ENCODE measurements at regions not wholly inside any gene's neighbourhood (a gene's known extent, or its start where the extent isn't known, plus 50 kb on each side); places are given as distances from the start of the nearest gene placed in this dataset.

DNA sequence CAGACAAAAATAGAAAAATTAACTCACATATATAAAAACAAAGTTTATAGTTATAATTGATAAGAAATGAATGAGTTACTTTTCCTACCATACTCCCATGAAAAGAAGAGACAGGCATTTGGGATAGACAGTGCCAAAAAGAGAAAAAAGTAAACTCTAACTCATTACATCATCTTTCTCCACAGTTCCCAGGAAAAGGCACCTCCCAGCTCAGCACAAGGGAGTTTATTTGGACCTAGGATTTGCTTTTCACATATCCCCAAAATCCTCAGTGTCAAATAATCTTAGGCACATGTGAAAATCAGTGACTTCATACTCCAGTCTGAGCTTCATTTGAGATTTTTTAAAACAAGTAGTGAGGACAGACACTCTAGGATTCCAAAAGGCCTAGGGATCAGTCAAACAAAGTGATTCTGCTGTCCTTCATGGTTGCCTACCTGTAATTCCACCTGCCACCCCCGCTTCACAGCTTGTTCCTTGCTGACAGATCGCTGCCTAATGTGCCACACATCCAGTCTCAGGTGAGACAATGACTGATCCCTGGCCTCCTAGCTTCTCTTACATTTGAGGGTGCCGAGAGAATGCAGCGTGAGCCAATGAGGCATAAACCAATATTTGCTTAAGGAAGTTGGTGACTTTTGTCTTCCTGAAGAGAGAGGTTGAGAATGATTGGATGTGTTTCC is 573.7 kb downstream of the TBL1XR1 start:
- H4K20me1 ChIP-seq (ENCODE audit: insufficient read depth), result no peaks in the 10 kb centered on the region
- no peaks in the 10 kb centered on the region for H3K79me2 ChIP-seq (ENCODE audit: low read depth)
- no peaks in the 10 kb centered on the region for H3F3A ChIP-seq (ENCODE audit: insufficient read depth, low read depth)
- no peaks in the 10 kb centered on the region for H3K27me3 ChIP-seq (ENCODE audit: insufficient read depth, low read depth)
- H3K4me3 ChIP-seq, result no peak overlapping the region
- CTCF ChIA-PET, result interaction anchor here (0.7 kb wide), 1 partner anchor 1522 kb away, joined by 4 read pairs; no protein-coding TSS in a partner anchor
- H3K36me3 ChIP-seq (ENCODE audit: low read depth), result no peaks in the 10 kb centered on the region
- H3K9me3 ChIP-seq (ENCODE audit: insufficient read depth, low read depth), result no peaks in the 10 kb centered on the region
- no peak overlapping the region for H3K4me2 ChIP-seq
- no peak overlapping the region for H2AFZ ChIP-seq
- H3K4me1 ChIP-seq (replicated peaks; ENCODE audit: insufficient read depth), result no peaks in the 10 kb centered on the region
- H3K9me2 ChIP-seq (ENCODE audit: insufficient read depth), result no peaks in the 10 kb centered on the region
- no peak for TF ChIP-seq EZH2 (IDR thresholded peaks at IDR 0.05; ENCODE audit: low read depth)
- TF ChIP-seq CTCF (conservative IDR thresholded peaks at IDR 0.05), result no peak
- no TSS peak for BruUV-seq (replicated peaks)
- no peak for DNase-seq
- H3K27ac ChIP-seq, result no peak overlapping the region
- POLR2A ChIA-PET (ENCODE audit: unreplicated experiment), result no interaction called here
- intact Hi-C loops (cut with micrococcal nuclease; ENCODE audit: unreplicated experiment), result no loop called here

DNA sequence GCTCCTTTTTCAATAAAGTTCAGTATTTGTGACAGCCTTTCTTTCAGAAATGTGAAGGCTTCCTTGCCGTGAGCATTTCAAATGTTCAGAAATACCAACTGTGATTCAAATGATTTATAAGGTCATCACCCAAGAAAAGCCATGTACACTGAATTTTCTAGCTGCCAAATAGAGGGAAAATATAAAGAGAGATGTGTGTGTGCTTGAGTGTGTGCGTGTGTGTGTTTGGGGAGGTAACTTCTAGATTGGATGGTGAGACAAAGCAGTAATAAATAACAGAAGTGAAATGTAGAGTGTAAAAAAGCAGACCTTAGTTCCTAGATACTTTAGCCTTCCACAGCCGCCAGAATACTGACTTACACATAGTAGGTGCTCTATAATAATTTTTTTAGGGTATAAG is 577.4 kb downstream of the TBL1XR1 start:
- no TSS peak for BruUV-seq (replicated peaks)
- no peaks in the 10 kb centered on the region for H3K9me3 ChIP-seq (ENCODE audit: insufficient read depth, low read depth)
- intact Hi-C loops (cut with micrococcal nuclease; ENCODE audit: unreplicated experiment), result no loop called here
- no peak overlapping the region for H3K27ac ChIP-seq
- H2AFZ ChIP-seq, result no peak overlapping the region
- TF ChIP-seq EZH2 (IDR thresholded peaks at IDR 0.05; ENCODE audit: low read depth) (no peak), CTCF (conservative IDR thresholded peaks at IDR 0.05) (no peak)
- H3K36me3 ChIP-seq (ENCODE audit: low read depth), result no peaks in the 10 kb centered on the region
- H4K20me1 ChIP-seq (ENCODE audit: insufficient read depth), result no peaks in the 10 kb centered on the region
- ChIA-PET POLR2A (ENCODE audit: unreplicated experiment) (no interaction called here), CTCF (no interaction called here)
- no peaks in the 10 kb centered on the region for H3K27me3 ChIP-seq (ENCODE audit: insufficient read depth, low read depth)
- H3F3A ChIP-seq (ENCODE audit: insufficient read depth, low read depth), result no peaks in the 10 kb centered on the region
- no peaks in the 10 kb centered on the region for H3K4me1 ChIP-seq (replicated peaks; ENCODE audit: insufficient read depth)
- H3K79me2 ChIP-seq (ENCODE audit: low read depth), result no peaks in the 10 kb centered on the region
- H3K9me2 ChIP-seq (ENCODE audit: insufficient read depth), result no peaks in the 10 kb centered on the region
- DNase-seq, result no peak
- no peak overlapping the region for H3K4me2 ChIP-seq
- H3K4me3 ChIP-seq, result no peak overlapping the region

DNA sequence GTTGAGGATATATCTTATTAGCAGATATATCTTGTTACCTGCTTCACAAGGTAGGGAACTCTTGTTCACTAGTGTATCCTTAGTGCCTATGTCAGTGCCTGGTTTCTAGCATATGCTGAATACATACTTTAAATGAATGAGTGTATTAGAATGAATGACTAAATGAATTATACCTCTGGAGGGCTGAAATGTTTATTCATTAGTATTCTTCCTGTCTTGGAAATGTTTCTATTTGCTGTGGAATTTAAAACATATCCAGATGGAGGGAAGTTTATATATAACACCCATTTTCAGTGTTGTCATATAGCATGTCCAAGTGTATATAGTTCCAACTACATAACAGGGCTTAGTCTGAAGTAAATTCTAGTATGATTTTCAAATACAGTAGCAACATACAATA is 581.5 kb downstream of the TBL1XR1 start:
- no peaks in the 10 kb centered on the region for H4K20me1 ChIP-seq (ENCODE audit: insufficient read depth)
- no TSS peak for BruUV-seq (replicated peaks)
- H3K4me3 ChIP-seq, result no peak overlapping the region
- H3K4me2 ChIP-seq, result no peak overlapping the region
- CTCF ChIA-PET, result no interaction called here
- no peak overlapping the region for H3K27ac ChIP-seq
- H3K27me3 ChIP-seq (ENCODE audit: insufficient read depth, low read depth), result no peaks in the 10 kb centered on the region
- H3K36me3 ChIP-seq (ENCODE audit: low read depth), result no peaks in the 10 kb centered on the region
- TF ChIP-seq EZH2 (IDR thresholded peaks at IDR 0.05; ENCODE audit: low read depth), result no peak
- no peak for TF ChIP-seq CTCF (conservative IDR thresholded peaks at IDR 0.05)
- no peaks in the 10 kb centered on the region for H3K4me1 ChIP-seq (replicated peaks; ENCODE audit: insufficient read depth)
- no peaks in the 10 kb centered on the region for H3K9me3 ChIP-seq (ENCODE audit: insufficient read depth, low read depth)
- no peak for DNase-seq
- H3F3A ChIP-seq (ENCODE audit: insufficient read depth, low read depth), result no peaks in the 10 kb centered on the region
- intact Hi-C loops (cut with micrococcal nuclease; ENCODE audit: unreplicated experiment), result no loop called here
- POLR2A ChIA-PET (ENCODE audit: unreplicated experiment), result no interaction called here
- H3K79me2 ChIP-seq (ENCODE audit: low read depth), result no peaks in the 10 kb centered on the region
- no peak overlapping the region for H2AFZ ChIP-seq
- H3K9me2 ChIP-seq (ENCODE audit: insufficient read depth), result no peaks in the 10 kb centered on the region

Measured in PC-9 (cell line).